Transverse colon (tissue), 3 donors: ENCODE measurements at regions not wholly inside any gene's neighbourhood (a gene's known extent, or its start where the extent isn't known, plus 50 kb on each side); places are given as distances from the start of the nearest gene placed in this dataset.

Experiments used
- CTCF ChIP-seq, 5 experiments: fragments of 200-600 bp in 3 of 5; fragments of 450-650 bp in 2 of 5; sonication (generic) in 3 of 5; IDR thresholded peaks; 1 replicate in 2 of 5; 2 replicates in 3 of 5; pipeline ENCODE4 v1.5.1; 2016 to 2017; ENCODE audit warnings: antibody characterized with exemption in 5 of 5, inconsistent platforms in 3 of 5, mild to moderate bottlenecking in 2 of 5, moderate library complexity in 1 of 5
- POLR2A ChIP-seq: fragments of 450-650 bp; IDR thresholded peaks from one replicate; pipeline ENCODE4 v1.6.1; 2016; ENCODE audit warnings: antibody characterized with exemption, mild to moderate bottlenecking, moderate library complexity

DNA sequence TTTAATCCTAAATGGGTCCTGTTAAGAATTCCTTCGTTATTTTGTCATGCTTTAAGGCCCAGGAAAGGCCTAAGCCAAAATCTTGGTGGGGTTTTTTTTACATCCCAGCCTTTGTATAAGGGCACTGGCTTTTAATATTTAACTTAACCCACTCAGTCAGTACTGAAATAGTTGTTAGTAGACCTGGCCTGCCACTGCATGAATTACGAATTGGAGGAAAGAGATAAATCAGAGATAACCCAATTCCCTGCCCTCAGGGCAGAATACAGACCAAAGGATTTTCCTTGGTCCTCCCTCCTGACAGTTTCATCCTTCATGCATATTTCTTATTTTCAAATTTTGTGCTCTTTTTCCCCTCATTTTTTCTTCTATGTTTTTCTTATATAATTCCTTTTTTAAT, 193.0 kb downstream of the FASLG start:
- TF ChIP-seq POLR2A (no peak), CTCF (IDR thresholded peaks at IDR 0.05) (no peak)
